Kidney (tissue), 13 donors: ENCODE measurements at regions not wholly inside any gene's neighbourhood (a gene's known extent, or its start where the extent isn't known, plus 50 kb on each side); places are given as distances from the start of the nearest gene placed in this dataset.
"Not testable (repeated sequence)": the region's sequence is repeated elsewhere in the genome, so short reads cannot be mapped to it uniquely, and the experiment has no call there.

Experiments used
- DNase-seq, 5 donors: peaks; one replicate each; pipeline ENCODE4 v3.0.0-alpha.2; 2013 to 2020
- FAIRE-seq: peaks from 2 replicates; lab custom pipeline; 2012; peaks lifted over from hg19 to GRCh38; lab: Jason Lieb, UNC
- H3K27ac ChIP-seq, 2 donors: one replicate each; pipeline ENCODE4 v1.7.0; 2013; ENCODE audit warnings: low read depth in 2 of 2, low read length in 2 of 2, inconsistent platforms in 1 of 2
- H3K27me3 ChIP-seq: one replicate; pipeline ENCODE4 v1.7.1; 2013; ENCODE audit warnings: low read length, inconsistent platforms; ENCODE audit not compliant: control insufficient read depth, insufficient read depth
- H3K36me3 ChIP-seq, 3 donors: one replicate each; pipeline versions ENCODE4 v1.7.0 to v1.7.1; 2013; ENCODE audit warnings: low read length in 3 of 3, control low read depth in 1 of 3, inconsistent platforms in 1 of 3; ENCODE audit not compliant: insufficient read depth in 3 of 3, control insufficient read depth in 2 of 3
- H3K4me1 ChIP-seq, 3 donors: one replicate each; pipeline versions ENCODE4 v1.7.0 to v1.7.1; 2013; ENCODE audit warnings: low read length in 3 of 3, inconsistent platforms in 1 of 3, low read depth in 1 of 3; ENCODE audit not compliant: control insufficient read depth in 2 of 3, insufficient read depth in 2 of 3
- H3K4me3 ChIP-seq, 3 donors: one replicate each; pipeline versions ENCODE4 v1.7.0 to v1.8.1; 2013; ENCODE audit warnings: low read length in 3 of 3, control low read depth in 1 of 3, inconsistent platforms in 1 of 3
- H3K9ac ChIP-seq, 3 donors: one replicate each; pipeline versions ENCODE4 v1.7.0 to v1.7.1; 2013; ENCODE audit warnings: low read length in 3 of 3, control low read depth in 1 of 3, inconsistent platforms in 1 of 3
- H3K9me3 ChIP-seq, 3 donors: one replicate each; pipeline versions ENCODE4 v1.7.0 to v1.7.1; 2013; ENCODE audit warnings: low read length in 3 of 3, control low read depth in 1 of 3, inconsistent platforms in 1 of 3; ENCODE audit not compliant: control insufficient read depth in 2 of 3, insufficient read depth in 1 of 3
- CTCF ChIP-seq: IDR thresholded peaks from 3 replicates; pipeline ENCODE4 v1.5.1; 2012; ENCODE audit warnings: mild to moderate bottlenecking, moderate library complexity, borderline replicate concordance; ENCODE audit not compliant: insufficient read depth; ENCODE audit errors: extremely low read depth
- intact Hi-C: fragments of 100-400 bp; cut with DNase I; formaldehyde crosslinking; loops from one replicate; pipeline ENCODE4 v1.11.1; 2022
- donor health status: control.
- donor health status: control.
- donor health status: control.
- donor health status: control.
- donor health status: control.
- donor health status: DM: yes; HTN: yes; CAD: no.
- donor health status: Normal renal cell carcinoma (clear cell type).

GRCh38 chr5:12675959-12676358 lies 771.7 kb upstream of the CTNND2 start:
- FAIRE-seq (no peak), DNase-seq (no peak)
- Histone ChIP-seq H3K9me3 (peaks cover 0 to 2% (median 0%) of the 10 kb centered on the region in 3 donors), H3K9ac (no peak overlapping the region), H3K27ac (no peak overlapping the region), H3K4me3 (no peak overlapping the region), H3K27me3 (no peaks in the 10 kb centered on the region), H3K36me3 (no peaks in the 10 kb centered on the region), H3K4me1 (no peaks in the 10 kb centered on the region)
- intact Hi-C loops = no loop called here
- TF ChIP-seq CTCF = no peak

GRCh38 chr5:12672141-12672540 lies 767.9 kb upstream of the CTNND2 start:
- TF ChIP-seq CTCF = no peak
- H3K9ac ChIP-seq = no peak overlapping the region
- no peaks in the 10 kb centered on the region for H3K36me3 ChIP-seq
- DNase-seq = no peak
- no peak overlapping the region for H3K4me3 ChIP-seq
- H3K9me3 ChIP-seq = peaks cover 0 to 2% (median 0%) of the 10 kb centered on the region in 3 donors
- no peaks in the 10 kb centered on the region for H3K4me1 ChIP-seq
- FAIRE-seq = no peak
- intact Hi-C loops = no loop called here
- H3K27ac ChIP-seq = no peak overlapping the region
- H3K27me3 ChIP-seq = no peaks in the 10 kb centered on the region

GRCh38 chr5:12669326-12669725 lies 765.1 kb upstream of the CTNND2 start:
- FAIRE-seq = no peak
- intact Hi-C loops = no loop called here
- Histone ChIP-seq H3K27ac (no peak overlapping the region), H3K9ac (no peak overlapping the region), H3K4me3 (no peak overlapping the region), H3K4me1 (no peaks in the 10 kb centered on the region), H3K36me3 (no peaks in the 10 kb centered on the region), H3K27me3 (no peaks in the 10 kb centered on the region), H3K9me3 (no peaks in the 10 kb centered on the region)
- no peak for TF ChIP-seq CTCF
- no peak for DNase-seq

GRCh38 chr5:12668564-12668963 lies 764.3 kb upstream of the CTNND2 start:
- DNase-seq (no peak), FAIRE-seq (no peak)
- H3K27me3 ChIP-seq = no peaks in the 10 kb centered on the region
- H3K36me3 ChIP-seq = no peaks in the 10 kb centered on the region
- H3K4me1 ChIP-seq = no peaks in the 10 kb centered on the region
- intact Hi-C loops = no loop called here
- no peak overlapping the region for H3K27ac ChIP-seq
- no peak for TF ChIP-seq CTCF
- no peaks in the 10 kb centered on the region for H3K9me3 ChIP-seq
- H3K4me3 ChIP-seq = no peak overlapping the region
- no peak overlapping the region for H3K9ac ChIP-seq

GRCh38 chr5:12667818-12668217 lies 763.6 kb upstream of the CTNND2 start:
- H3K4me1 ChIP-seq, FAIRE-seq, H3K4me3 ChIP-seq, H3K9ac ChIP-seq, H3K36me3 ChIP-seq, H3K9me3 ChIP-seq, DNase-seq, H3K27me3 ChIP-seq, H3K27ac ChIP-seq, intact Hi-C loops: not testable (repeated sequence)

- H3K9ac ChIP-seq, H3K4me3 ChIP-seq, DNase-seq, H3K36me3 ChIP-seq, intact Hi-C loops, FAIRE-seq, H3K9me3 ChIP-seq, H3K27ac ChIP-seq, H3K27me3 ChIP-seq, H3K4me1 ChIP-seq: not testable (repeated sequence)
Observed at GRCh38 chr5:12665772-12666171, 761.5 kb upstream of the CTNND2 start.
